ENCODE measurements at regions not wholly inside any gene's neighbourhood (a gene's known extent, or its start where the extent isn't known, plus 50 kb on each side); places are given as distances from the start of the nearest gene placed in this dataset.

GRCh38 chrX:25976683-25977310 lies 161.3 kb upstream of the MAGEB18 start:
- H3K36me3 ChIP-seq (ENCODE audit: insufficient read depth, low read length) = no peaks in the 10 kb centered on the region
- no peaks in the 10 kb centered on the region for H3K27me3 ChIP-seq (ENCODE audit: insufficient read depth, low read length)
- no peak overlapping the region for H3K9ac ChIP-seq (ENCODE audit: low read length)
- H3K27ac ChIP-seq (ENCODE audit: low read depth, low read length, poor library complexity, severe bottlenecking) = no peak overlapping the region
- no peaks in the 10 kb centered on the region for H3K9me3 ChIP-seq (ENCODE audit: low read length)
- H2AFZ ChIP-seq (ENCODE audit: low read length) = no peak overlapping the region
- H4K20me1 ChIP-seq (ENCODE audit: insufficient read depth, low read length) = no peaks in the 10 kb centered on the region
- H3K4me3 ChIP-seq (ENCODE audit: low read depth, low read length, poor library complexity, severe bottlenecking) = no peak overlapping the region
- TF ChIP-seq CTCF (IDR thresholded peaks at IDR 0.05; ENCODE audit: low read length) (no peak), EZH2 (IDR thresholded peaks at IDR 0.05; ENCODE audit: borderline replicate concordance, low read length) (no peak)
- no peaks in the 10 kb centered on the region for H3F3A ChIP-seq (ENCODE audit: insufficient read depth, low read length)
- H3K9me2 ChIP-seq (ENCODE audit: low read depth, low read length) = no peaks in the 10 kb centered on the region
- H3K4me2 ChIP-seq (ENCODE audit: low read length) = no peak overlapping the region
- H3K79me2 ChIP-seq (ENCODE audit: insufficient read depth, low read length) = no peaks in the 10 kb centered on the region
- no peaks in the 10 kb centered on the region for H3K4me1 ChIP-seq (ENCODE audit: insufficient read depth, low read length, severe bottlenecking)

GRCh38 chrX:25998687-25999086 lies 139.5 kb upstream of the MAGEB18 start:
- Histone ChIP-seq H3F3A (ENCODE audit: insufficient read depth, low read length) (no peaks in the 10 kb centered on the region), H3K4me2 (ENCODE audit: low read length) (no peak overlapping the region), H3K4me1 (ENCODE audit: insufficient read depth, low read length, severe bottlenecking) (no peaks in the 10 kb centered on the region), H3K27ac (ENCODE audit: low read depth, low read length, poor library complexity, severe bottlenecking) (no peak overlapping the region), H3K79me2 (ENCODE audit: insufficient read depth, low read length) (no peaks in the 10 kb centered on the region), H4K20me1 (ENCODE audit: insufficient read depth, low read length) (no peaks in the 10 kb centered on the region), H3K9me3 (ENCODE audit: low read length) (no peaks in the 10 kb centered on the region), H3K36me3 (ENCODE audit: insufficient read depth, low read length) (no peaks in the 10 kb centered on the region), H3K27me3 (ENCODE audit: insufficient read depth, low read length) (no peaks in the 10 kb centered on the region), H2AFZ (ENCODE audit: low read length) (no peak overlapping the region), H3K9me2 (ENCODE audit: low read depth, low read length) (no peaks in the 10 kb centered on the region), H3K4me3 (ENCODE audit: low read depth, low read length, poor library complexity, severe bottlenecking) (no peak overlapping the region), H3K9ac (ENCODE audit: low read length) (no peak overlapping the region)
- no peak for TF ChIP-seq CTCF (IDR thresholded peaks at IDR 0.05; ENCODE audit: low read length)
- TF ChIP-seq EZH2 (IDR thresholded peaks at IDR 0.05; ENCODE audit: borderline replicate concordance, low read length) = no peak

- no peak overlapping the region for H3K9ac ChIP-seq (ENCODE audit: low read length)
- H3F3A ChIP-seq (ENCODE audit: insufficient read depth, low read length) = no peaks in the 10 kb centered on the region
- H3K4me1 ChIP-seq (ENCODE audit: insufficient read depth, low read length, severe bottlenecking) = no peaks in the 10 kb centered on the region
- H3K27ac ChIP-seq (ENCODE audit: low read depth, low read length, poor library complexity, severe bottlenecking) = no peak overlapping the region
- H2AFZ ChIP-seq (ENCODE audit: low read length) = no peak overlapping the region
- no peak overlapping the region for H3K4me2 ChIP-seq (ENCODE audit: low read length)
- H3K4me3 ChIP-seq (ENCODE audit: low read depth, low read length, poor library complexity, severe bottlenecking) = no peak overlapping the region
- H3K9me3 ChIP-seq (ENCODE audit: low read length) = no peaks in the 10 kb centered on the region
- H4K20me1 ChIP-seq (ENCODE audit: insufficient read depth, low read length) = no peaks in the 10 kb centered on the region
- TF ChIP-seq CTCF (IDR thresholded peaks at IDR 0.05; ENCODE audit: low read length) (no peak), EZH2 (IDR thresholded peaks at IDR 0.05; ENCODE audit: borderline replicate concordance, low read length) (no peak)
- H3K9me2 ChIP-seq (ENCODE audit: low read depth, low read length) = no peaks in the 10 kb centered on the region
- H3K36me3 ChIP-seq (ENCODE audit: insufficient read depth, low read length) = no peaks in the 10 kb centered on the region
- H3K79me2 ChIP-seq (ENCODE audit: insufficient read depth, low read length) = no peaks in the 10 kb centered on the region
- no peaks in the 10 kb centered on the region for H3K27me3 ChIP-seq (ENCODE audit: insufficient read depth, low read length)
These were observed 130.7 kb upstream of the MAGEB18 start for GRCh38 chrX:26007462-26007861.
